ENCODE measurements at regions not wholly inside any gene's neighbourhood (a gene's known extent, or its start where the extent isn't known, plus 50 kb on each side); places are given as distances from the start of the nearest gene placed in this dataset.

DNA sequence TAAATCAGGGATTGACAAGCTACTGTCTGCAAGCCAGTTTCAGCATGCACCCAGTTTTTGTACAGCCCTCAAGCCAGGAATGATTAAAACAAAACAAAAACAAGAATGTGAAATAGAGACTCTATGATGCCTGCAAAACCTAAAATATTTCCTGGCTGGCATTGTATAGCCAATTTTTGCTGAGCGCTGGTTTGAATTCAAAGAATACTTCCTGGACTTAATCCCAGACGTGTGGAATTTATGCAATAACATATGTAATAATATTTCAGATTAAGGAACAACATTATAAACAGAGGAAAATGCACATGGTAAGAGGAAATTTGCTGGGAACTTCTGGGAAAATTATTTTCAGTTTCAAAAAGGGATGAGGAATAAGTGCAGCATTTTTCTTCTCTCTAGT, 148.1 kb upstream of the RPRM start:
- Histone ChIP-seq H3K36me3 (replicated peaks) (no peaks in the 10 kb centered on the region), H3K27ac (no peak overlapping the region), H3K27me3 (replicated peaks) (no peaks in the 10 kb centered on the region), H3K4me3 (ENCODE audit: low read depth, low read length) (no peak overlapping the region)
- in situ Hi-C loops (cut with HindIII; ENCODE audit: low pct_ligation_motif_present, low sequenced_read_pairs), result no loop called here
- no peak for DNase-seq
- TF ChIP-seq, protein P1, sequence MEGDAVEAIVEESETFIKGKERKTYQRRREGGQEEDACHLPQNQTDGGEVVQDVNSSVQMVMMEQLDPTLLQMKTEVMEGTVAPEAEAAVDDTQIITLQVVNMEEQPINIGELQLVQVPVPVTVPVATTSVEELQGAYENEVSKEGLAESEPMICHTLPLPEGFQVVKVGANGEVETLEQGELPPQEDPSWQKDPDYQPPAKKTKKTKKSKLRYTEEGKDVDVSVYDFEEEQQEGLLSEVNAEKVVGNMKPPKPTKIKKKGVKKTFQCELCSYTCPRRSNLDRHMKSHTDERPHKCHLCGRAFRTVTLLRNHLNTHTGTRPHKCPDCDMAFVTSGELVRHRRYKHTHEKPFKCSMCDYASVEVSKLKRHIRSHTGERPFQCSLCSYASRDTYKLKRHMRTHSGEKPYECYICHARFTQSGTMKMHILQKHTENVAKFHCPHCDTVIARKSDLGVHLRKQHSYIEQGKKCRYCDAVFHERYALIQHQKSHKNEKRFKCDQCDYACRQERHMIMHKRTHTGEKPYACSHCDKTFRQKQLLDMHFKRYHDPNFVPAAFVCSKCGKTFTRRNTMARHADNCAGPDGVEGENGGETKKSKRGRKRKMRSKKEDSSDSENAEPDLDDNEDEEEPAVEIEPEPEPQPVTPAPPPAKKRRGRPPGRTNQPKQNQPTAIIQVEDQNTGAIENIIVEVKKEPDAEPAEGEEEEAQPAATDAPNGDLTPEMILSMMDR (IDR thresholded peaks at IDR 0.05; ENCODE audit: low read depth, low read length, missing control alignments), result no peak

DNA sequence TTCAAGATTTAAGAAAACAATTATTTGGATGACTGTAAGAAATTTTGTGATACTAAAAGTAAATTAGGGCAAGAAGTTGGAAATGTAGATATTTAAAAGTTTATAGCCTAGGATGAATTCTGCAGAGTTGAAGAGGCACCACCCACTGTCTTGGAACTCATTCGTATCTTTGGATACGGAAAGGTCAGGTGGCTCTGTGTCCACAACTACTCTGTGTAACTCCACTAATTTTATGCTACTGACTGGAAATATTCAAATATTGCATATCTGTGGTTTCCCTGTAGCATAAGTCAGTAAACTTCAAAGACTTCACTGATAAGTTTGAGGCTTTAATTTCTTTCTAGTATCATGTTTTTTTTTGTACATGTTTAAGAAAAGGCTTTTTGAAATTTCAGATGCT, 156.9 kb upstream of the RPRM start:
- Histone ChIP-seq H3K4me3 (ENCODE audit: low read depth, low read length) (no peak overlapping the region), H3K27ac (no peak overlapping the region), H3K36me3 (replicated peaks) (no peaks in the 10 kb centered on the region), H3K27me3 (replicated peaks) (no peaks in the 10 kb centered on the region)
- TF ChIP-seq, protein P1 (IDR thresholded peaks at IDR 0.05; ENCODE audit: low read depth, low read length, missing control alignments), result no peak
- in situ Hi-C loops (cut with HindIII; ENCODE audit: low pct_ligation_motif_present, low sequenced_read_pairs), result no loop called here
- DNase-seq, result no peak

DNA sequence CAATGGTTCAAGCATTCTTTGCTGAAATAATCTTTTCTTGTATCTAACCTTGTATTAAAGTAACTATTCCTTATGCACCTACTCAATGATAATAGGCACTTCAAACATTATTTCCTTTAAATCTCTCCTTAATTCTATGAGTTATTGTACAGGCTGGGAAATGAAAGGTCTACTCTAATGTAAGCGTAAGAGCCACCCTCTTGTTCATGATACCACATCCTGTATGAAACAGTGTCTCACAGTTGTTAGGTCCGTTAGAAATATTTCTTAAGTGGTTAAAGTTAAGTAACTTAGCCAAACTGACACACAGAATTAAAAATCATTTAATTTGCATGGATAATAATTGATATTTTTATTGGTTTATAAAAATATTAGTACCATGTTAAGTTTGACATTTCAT, 162.5 kb upstream of the RPRM start:
- TF ChIP-seq, protein P1 (IDR thresholded peaks at IDR 0.05; ENCODE audit: low read depth, low read length, missing control alignments), result no peak
- in situ Hi-C loops (cut with HindIII; ENCODE audit: low pct_ligation_motif_present, low sequenced_read_pairs), result no loop called here
- H3K27ac ChIP-seq, result no peak overlapping the region
- H3K4me3 ChIP-seq (ENCODE audit: low read depth, low read length), result no peak overlapping the region
- H3K27me3 ChIP-seq (replicated peaks), result no peaks in the 10 kb centered on the region
- no peaks in the 10 kb centered on the region for H3K36me3 ChIP-seq (replicated peaks)
- no peak for DNase-seq

DNA sequence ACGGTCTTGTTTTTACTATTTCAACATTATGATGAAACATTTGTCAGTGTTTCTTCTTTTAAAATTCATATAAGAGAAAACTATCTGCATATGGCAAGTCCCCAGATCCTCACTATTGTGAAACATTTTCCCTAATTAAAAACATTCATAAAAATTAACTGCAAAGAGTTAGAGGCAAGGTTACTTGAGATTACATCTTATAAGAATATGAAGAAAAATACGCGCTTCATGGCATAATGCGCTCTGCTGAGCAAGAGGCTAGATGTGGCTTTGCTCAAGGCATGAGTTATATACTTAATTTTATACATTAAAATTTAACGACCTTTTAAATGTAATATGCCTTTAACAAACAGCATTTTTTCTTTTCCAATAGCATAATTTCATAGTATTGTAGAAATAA, 166.4 kb upstream of the RPRM start:
- Histone ChIP-seq H3K4me3 (ENCODE audit: low read depth, low read length) (no peak overlapping the region), H3K27ac (no peak overlapping the region), H3K27me3 (replicated peaks) (no peaks in the 10 kb centered on the region), H3K36me3 (replicated peaks) (no peaks in the 10 kb centered on the region)
- no peak for DNase-seq
- in situ Hi-C loops (cut with HindIII; ENCODE audit: low pct_ligation_motif_present, low sequenced_read_pairs), result no loop called here
- TF ChIP-seq, protein P1 (IDR thresholded peaks at IDR 0.05; ENCODE audit: low read depth, low read length, missing control alignments), result no peak

DNA sequence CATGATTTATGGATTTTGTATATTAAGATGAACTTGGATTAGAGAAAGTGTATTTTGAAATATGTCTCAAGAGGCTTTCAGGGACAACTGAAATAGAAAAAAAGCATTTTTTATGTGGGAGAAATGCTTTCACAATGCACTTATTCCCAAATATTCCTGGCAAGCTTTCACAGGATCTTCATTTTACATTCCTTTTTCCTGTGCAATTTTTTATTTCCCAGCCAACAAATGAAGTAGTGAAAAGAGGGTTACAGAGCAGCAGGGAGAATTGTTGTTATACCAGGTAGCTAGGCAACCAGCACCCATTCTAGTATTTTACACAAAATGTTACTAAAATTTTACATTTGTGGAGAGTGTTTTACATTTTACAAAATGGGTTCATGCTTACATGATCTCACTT, 167.0 kb upstream of the RPRM start:
- no peak for DNase-seq
- Histone ChIP-seq H3K4me3 (ENCODE audit: low read depth, low read length) (no peak overlapping the region), H3K27ac (no peak overlapping the region), H3K27me3 (replicated peaks) (no peaks in the 10 kb centered on the region), H3K36me3 (replicated peaks) (no peaks in the 10 kb centered on the region)
- in situ Hi-C loops (cut with HindIII; ENCODE audit: low pct_ligation_motif_present, low sequenced_read_pairs), result no loop called here
- TF ChIP-seq, protein P1 (IDR thresholded peaks at IDR 0.05; ENCODE audit: low read depth, low read length, missing control alignments), result no peak

DNA sequence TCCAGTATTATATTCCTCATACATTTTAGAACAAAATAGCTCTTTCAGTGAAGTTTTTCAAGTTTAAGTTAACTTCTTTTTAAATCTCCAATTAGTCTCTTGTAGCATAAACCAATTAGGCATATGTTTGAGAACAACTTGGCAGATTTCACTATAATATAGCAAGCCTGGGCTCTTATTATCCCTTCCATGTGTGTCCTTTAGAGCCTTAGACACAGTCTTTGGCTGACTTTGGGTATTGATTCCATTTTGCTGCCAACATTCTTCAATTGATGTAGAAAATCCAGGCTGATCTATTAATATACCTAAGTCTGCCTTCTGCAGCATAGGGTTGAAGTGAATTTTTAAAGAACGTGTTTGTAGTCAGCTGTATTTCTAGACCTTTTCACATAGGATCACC, 179.1 kb upstream of the RPRM start:
- H3K4me3 ChIP-seq (ENCODE audit: low read depth, low read length), result no peak overlapping the region
- H3K36me3 ChIP-seq (replicated peaks), result no peaks in the 10 kb centered on the region
- in situ Hi-C loops (cut with HindIII; ENCODE audit: low pct_ligation_motif_present, low sequenced_read_pairs), result no loop called here
- H3K27ac ChIP-seq, result no peak overlapping the region
- H3K27me3 ChIP-seq (replicated peaks), result no peaks in the 10 kb centered on the region
- TF ChIP-seq, protein P1 (IDR thresholded peaks at IDR 0.05; ENCODE audit: low read depth, low read length, missing control alignments), result no peak
- no peak for DNase-seq
